ENCODE measurements at regions not wholly inside any gene's neighbourhood (a gene's known extent, or its start where the extent isn't known, plus 50 kb on each side); places are given as distances from the start of the nearest gene placed in this dataset.
A peak's percentile ranks its signal among the peaks of the same experiment; 100 is the strongest.

- TF ChIP-seq, protein P1, sequence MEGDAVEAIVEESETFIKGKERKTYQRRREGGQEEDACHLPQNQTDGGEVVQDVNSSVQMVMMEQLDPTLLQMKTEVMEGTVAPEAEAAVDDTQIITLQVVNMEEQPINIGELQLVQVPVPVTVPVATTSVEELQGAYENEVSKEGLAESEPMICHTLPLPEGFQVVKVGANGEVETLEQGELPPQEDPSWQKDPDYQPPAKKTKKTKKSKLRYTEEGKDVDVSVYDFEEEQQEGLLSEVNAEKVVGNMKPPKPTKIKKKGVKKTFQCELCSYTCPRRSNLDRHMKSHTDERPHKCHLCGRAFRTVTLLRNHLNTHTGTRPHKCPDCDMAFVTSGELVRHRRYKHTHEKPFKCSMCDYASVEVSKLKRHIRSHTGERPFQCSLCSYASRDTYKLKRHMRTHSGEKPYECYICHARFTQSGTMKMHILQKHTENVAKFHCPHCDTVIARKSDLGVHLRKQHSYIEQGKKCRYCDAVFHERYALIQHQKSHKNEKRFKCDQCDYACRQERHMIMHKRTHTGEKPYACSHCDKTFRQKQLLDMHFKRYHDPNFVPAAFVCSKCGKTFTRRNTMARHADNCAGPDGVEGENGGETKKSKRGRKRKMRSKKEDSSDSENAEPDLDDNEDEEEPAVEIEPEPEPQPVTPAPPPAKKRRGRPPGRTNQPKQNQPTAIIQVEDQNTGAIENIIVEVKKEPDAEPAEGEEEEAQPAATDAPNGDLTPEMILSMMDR (IDR thresholded peaks at IDR 0.05; ENCODE audit: extremely low read depth, insufficient read depth, missing control alignments), result no peak
- DNase-seq (ENCODE audit: low spot score), result no peak
- in situ Hi-C loops (cut with MboI; ENCODE audit: low pct_unique_long_range_greater_than_20kb, low sequenced_read_pairs, unreplicated experiment), result no loop called here
Measured at GRCh38 chrX:95218976-95219375, 1465.7 kb upstream of the DIAPH2 start.

DNA sequence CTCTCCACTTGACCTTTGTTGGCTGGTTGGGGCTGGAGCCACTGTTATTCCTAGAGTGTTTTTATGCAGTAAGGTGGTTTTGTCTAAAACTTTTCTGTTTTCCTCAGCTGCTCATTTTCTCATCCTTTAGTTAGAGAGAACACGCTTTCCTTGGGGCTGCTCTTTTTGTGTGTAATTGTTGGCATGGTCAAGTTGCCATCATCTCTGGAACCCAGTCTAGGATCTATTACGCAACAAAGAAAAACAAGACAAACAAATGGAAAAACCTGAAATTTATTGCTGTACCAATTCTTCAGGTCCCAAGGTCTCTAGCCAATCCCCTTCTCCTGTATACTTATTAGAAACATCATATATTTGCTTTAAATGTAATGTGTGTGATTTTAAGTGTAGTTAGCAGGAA, 1436.3 kb upstream of the DIAPH2 start:
- TF ChIP-seq, protein P1 (IDR thresholded peaks at IDR 0.05; ENCODE audit: extremely low read depth, insufficient read depth, missing control alignments), result no peak
- in situ Hi-C loops (cut with MboI; ENCODE audit: low pct_unique_long_range_greater_than_20kb, low sequenced_read_pairs, unreplicated experiment), result no loop called here
- DNase-seq (ENCODE audit: low spot score), result no peak

GRCh38 chrX:95290455-95290854, 1394.2 kb upstream of the DIAPH2 start:
- TF ChIP-seq, protein P1 (IDR thresholded peaks at IDR 0.05; ENCODE audit: extremely low read depth, insufficient read depth, missing control alignments), result no peak
- no peak for DNase-seq (ENCODE audit: low spot score)
- in situ Hi-C loops (cut with MboI; ENCODE audit: low pct_unique_long_range_greater_than_20kb, low sequenced_read_pairs, unreplicated experiment), result no loop called here

DNA sequence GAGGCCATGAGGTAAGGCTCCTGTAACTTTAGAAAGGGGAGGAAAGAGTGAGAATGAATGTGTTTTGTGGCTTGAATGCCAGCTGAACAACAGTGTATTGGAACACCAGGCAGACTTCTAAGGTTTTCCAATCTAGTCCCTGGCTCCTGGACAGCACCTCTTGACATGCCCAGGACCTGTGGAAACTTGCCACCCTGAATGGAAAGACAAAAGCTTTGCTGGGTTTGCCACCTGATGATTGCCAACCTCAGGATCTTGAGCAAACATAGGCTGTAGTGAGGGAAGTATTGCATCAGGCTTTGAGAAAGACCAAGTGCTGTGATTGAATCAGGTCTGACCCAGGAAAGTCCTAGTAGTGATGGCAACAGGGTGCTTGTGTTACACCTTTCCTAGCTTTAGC, 1393.1 kb upstream of the DIAPH2 start:
- in situ Hi-C loops (cut with MboI; ENCODE audit: low pct_unique_long_range_greater_than_20kb, low sequenced_read_pairs, unreplicated experiment), result no loop called here
- no peak for DNase-seq (ENCODE audit: low spot score)
- TF ChIP-seq, protein P1 (IDR thresholded peaks at IDR 0.05; ENCODE audit: extremely low read depth, insufficient read depth, missing control alignments), result no peak

- peak; percentile 8 for DNase-seq (ENCODE audit: low spot score)
- TF ChIP-seq, protein P1 (IDR thresholded peaks at IDR 0.05; ENCODE audit: extremely low read depth, insufficient read depth, missing control alignments), result peak; percentile 53
- in situ Hi-C loops (cut with MboI; ENCODE audit: low pct_unique_long_range_greater_than_20kb, low sequenced_read_pairs, unreplicated experiment), result no loop called here
Measured at GRCh38 chrX:95318882-95319281, 1365.8 kb upstream of the DIAPH2 start.

DNA sequence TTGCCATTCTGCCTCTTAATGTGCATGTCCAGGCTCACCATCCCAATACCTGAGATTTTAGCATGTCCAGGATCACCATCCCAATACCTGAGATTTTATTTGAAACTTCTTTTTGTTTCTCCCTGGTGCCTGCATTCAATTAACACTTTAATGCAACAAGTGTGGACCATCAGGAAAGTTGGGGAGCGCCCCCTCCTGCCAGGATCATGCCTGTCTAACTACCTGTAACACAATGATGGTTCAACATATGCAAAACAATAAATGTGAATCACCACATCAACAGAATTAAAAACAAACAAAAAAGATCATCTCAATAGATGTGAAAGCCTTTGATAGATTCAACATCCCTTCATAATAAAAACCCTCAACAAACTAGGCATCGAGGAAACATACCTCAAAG, 1359.5 kb upstream of the DIAPH2 start:
- in situ Hi-C loops (cut with MboI; ENCODE audit: low pct_unique_long_range_greater_than_20kb, low sequenced_read_pairs, unreplicated experiment), result no loop called here
- TF ChIP-seq, protein P1 (IDR thresholded peaks at IDR 0.05; ENCODE audit: extremely low read depth, insufficient read depth, missing control alignments), result no peak
- no peak for DNase-seq (ENCODE audit: low spot score)

DNA sequence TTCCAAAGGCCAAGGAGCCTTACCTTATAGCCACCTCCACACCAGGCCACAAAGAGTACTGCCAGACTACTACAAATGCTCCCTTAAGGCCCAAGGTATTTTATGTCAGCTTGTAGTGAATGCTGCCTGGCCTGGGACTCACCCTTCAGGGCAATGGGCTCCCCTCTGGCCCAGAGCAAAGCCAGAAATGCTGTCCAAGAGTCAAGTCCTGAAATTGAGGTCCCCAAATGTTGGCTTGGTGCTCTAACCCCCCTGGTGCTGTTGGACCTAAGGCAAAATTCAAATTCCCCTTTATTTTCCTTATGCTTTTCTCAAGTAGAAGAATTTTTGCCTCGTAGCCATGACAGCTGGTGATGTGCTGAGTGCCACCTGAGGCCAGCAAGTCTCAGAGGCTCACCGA, 1354.3 kb upstream of the DIAPH2 start:
- DNase-seq (ENCODE audit: low spot score), result no peak
- TF ChIP-seq, protein P1 (IDR thresholded peaks at IDR 0.05; ENCODE audit: extremely low read depth, insufficient read depth, missing control alignments), result no peak
- in situ Hi-C loops (cut with MboI; ENCODE audit: low pct_unique_long_range_greater_than_20kb, low sequenced_read_pairs, unreplicated experiment), result no loop called here

Data from GM13977 (cell line).